H1 (cell line): ENCODE measurements at regions not wholly inside any gene's neighbourhood (a gene's known extent, or its start where the extent isn't known, plus 50 kb on each side); places are given as distances from the start of the nearest gene placed in this dataset.

Experiments
- CTCF ChIA-PET: fragments of 300-600 bp; sonication (Branson Sonifier 250); formaldehyde crosslinking; loops from one replicate; lab custom pipeline; 2021; ENCODE audit not compliant: partially characterized antibody; lab: Charles Lee
- POLR2A ChIA-PET: fragments of 300-600 bp; sonication (Branson Sonifier 250); formaldehyde crosslinking; loops from one replicate; lab custom pipeline; 2021; ENCODE audit warnings: inconsistent platforms; ENCODE audit not compliant: partially characterized antibody; lab: Charles Lee
- DNase-seq, 2 experiments: peaks; one replicate each; pipeline versions ENCODE4 v3.0.0 to v3.0.0-alpha.2; 2010 to 2022; ENCODE audit warnings: low spot score in 2 of 2, low read depth in 1 of 2, mixed read lengths in 1 of 2
- FAIRE-seq: peaks from 2 replicates; lab custom pipeline; 2011; peaks lifted over from hg19 to GRCh38; lab: Jason Lieb, UNC
- H2AFZ ChIP-seq: 2 replicates; pipeline ENCODE4 v1.8.1; 2012; ENCODE audit warnings: low read length, inconsistent platforms
- H2AK5ac ChIP-seq: 2 replicates; pipeline ENCODE4 v1.6.1; 2013; ENCODE audit warnings: low read depth, low read length
- H2BK120ac ChIP-seq: replicated peaks from 2 replicates; pipeline ENCODE3; 2013; ENCODE audit warnings: low read depth, low read length, inconsistent platforms
- H2BK12ac ChIP-seq: 2 replicates; pipeline ENCODE4 v1.6.1; 2013; ENCODE audit warnings: low read depth, low read length
- H2BK15ac ChIP-seq: 2 replicates; pipeline ENCODE4 v1.6.1; 2013; ENCODE audit warnings: low read length
- H2BK20ac ChIP-seq: 2 replicates; pipeline ENCODE4 v1.6.1; 2013; ENCODE audit warnings: low read length
- H2BK5ac ChIP-seq: 2 replicates; pipeline ENCODE4 v1.6.1; 2013; ENCODE audit warnings: low read depth, low read length
- H3K14ac ChIP-seq: 2 replicates; pipeline ENCODE4 v1.6.1; 2013; ENCODE audit warnings: inconsistent platforms; ENCODE audit not compliant: insufficient read length
- H3K18ac ChIP-seq: 2 replicates; pipeline ENCODE4 v1.6.1; 2013; ENCODE audit warnings: low read length; ENCODE audit errors: extremely low read depth
- H3K23ac ChIP-seq: 2 replicates; pipeline ENCODE4 v1.6.1; 2013; ENCODE audit warnings: inconsistent platforms; ENCODE audit not compliant: insufficient read length
- H3K23me2 ChIP-seq: 2 replicates; pipeline ENCODE4 v1.6.1; 2013; ENCODE audit warnings: low read depth, low read length
- H3K27ac ChIP-seq: 2 replicates; pipeline ENCODE4 v1.6.1; 2011; ENCODE audit warnings: low read depth, low read length, inconsistent platforms
- H3K27me3 ChIP-seq, 4 experiments: replicated peaks in 1 of 4; 1 replicate in 1 of 4; 2 replicates in 3 of 4; pipeline versions ENCODE4 v1.6.1 to v1.8.1; 2011 to 2013; ENCODE audit warnings: low read length in 3 of 4, mild to moderate bottlenecking in 3 of 4, inconsistent platforms in 2 of 4, mixed read lengths in 2 of 4, moderate library complexity in 1 of 4; ENCODE audit not compliant: control insufficient read depth in 3 of 4, insufficient read depth in 3 of 4; ENCODE audit errors: extremely low read depth in 1 of 4
- H3K36me3 ChIP-seq, 4 experiments: 2 replicates each; pipeline versions ENCODE4 v1.6.1 to v1.8.1; 2011 to 2013; ENCODE audit warnings: mild to moderate bottlenecking in 4 of 4, low read length in 3 of 4, moderate library complexity in 2 of 4, control low read depth in 1 of 4, inconsistent platforms in 1 of 4; ENCODE audit not compliant: insufficient read depth in 4 of 4, control insufficient read depth in 2 of 4
- H3K4ac ChIP-seq: replicated peaks from 2 replicates; pipeline ENCODE3; 2013; ENCODE audit warnings: low read length, low read depth, mixed read lengths, inconsistent platforms; ENCODE audit not compliant: insufficient read length
- H3K4me1 ChIP-seq, 4 experiments: replicated peaks in 1 of 4; 1 replicate in 1 of 4; 2 replicates in 3 of 4; pipeline versions ENCODE4 v1.6.1 to v1.8.1; 2011 to 2013; ENCODE audit warnings: low read length in 3 of 4, inconsistent platforms in 2 of 4, mixed read lengths in 1 of 4; ENCODE audit not compliant: insufficient read depth in 4 of 4, control insufficient read depth in 3 of 4
- H3K4me2 ChIP-seq, 2 experiments: 2 replicates each; pipeline versions ENCODE4 v1.6.1 to v1.8.1; 2011 to 2013; ENCODE audit warnings: low read depth in 2 of 2, low read length in 2 of 2, control low read depth in 1 of 2, inconsistent platforms in 1 of 2, mild to moderate bottlenecking in 1 of 2; ENCODE audit not compliant: insufficient read depth in 1 of 2
- H3K4me3 ChIP-seq, 4 experiments: fragments of 200-600, 300-600 bp in 1 of 4; sonication (generic), shearing (Covaris generic), sonication (Bioruptor Twin) in 1 of 4; 2 replicates each; pipeline versions ENCODE4 v1.5.1 to v1.8.1; 2011 to 2016; ENCODE audit warnings: low read length in 4 of 4, low read depth in 3 of 4, control low read depth in 2 of 4, inconsistent platforms in 2 of 4, mild to moderate bottlenecking in 2 of 4, mixed read lengths in 1 of 4, moderate library complexity in 1 of 4; ENCODE audit not compliant: insufficient read depth in 2 of 4; ENCODE audit errors: extremely low read depth in 1 of 4
- H3K56ac ChIP-seq: replicated peaks from 2 replicates; pipeline ENCODE3; 2013; ENCODE audit warnings: low read depth, mild to moderate bottlenecking, mixed read lengths, low read length, inconsistent platforms; ENCODE audit not compliant: insufficient read length
- H3K79me1 ChIP-seq: 2 replicates; pipeline ENCODE4 v1.6.1; 2013; ENCODE audit warnings: low read depth, low read length, control low read depth
- H3K79me2 ChIP-seq, 2 experiments: 2 replicates each; pipeline versions ENCODE4 v1.6.1 to v1.8.1; 2012 to 2013; ENCODE audit warnings: low read length in 2 of 2, mild to moderate bottlenecking in 2 of 2, inconsistent platforms in 1 of 2; ENCODE audit not compliant: insufficient read depth in 2 of 2, control insufficient read depth in 1 of 2
- H3K9ac ChIP-seq, 4 experiments: replicated peaks in 1 of 4; 1 replicate in 1 of 4; 2 replicates in 3 of 4; pipeline versions ENCODE4 v1.6.1 to v1.8.1; 2011 to 2013; ENCODE audit warnings: low read depth in 3 of 4, low read length in 3 of 4, control low read depth in 2 of 4, mild to moderate bottlenecking in 2 of 4, moderate library complexity in 2 of 4, inconsistent platforms in 1 of 4; ENCODE audit errors: extremely low read depth in 1 of 4
- H3K9me3 ChIP-seq, 2 experiments: 2 replicates each; pipeline versions ENCODE4 v1.6.1 to v1.8.1; 2012 to 2013; ENCODE audit warnings: mild to moderate bottlenecking in 2 of 2, moderate library complexity in 2 of 2, control low read depth in 1 of 2, inconsistent platforms in 1 of 2, low read depth in 1 of 2, low read length in 1 of 2, mixed read lengths in 1 of 2; ENCODE audit not compliant: insufficient read depth in 2 of 2
- H4K20me1 ChIP-seq, 2 experiments: replicated peaks in 1 of 2; 2 replicates each; pipeline versions ENCODE3 to v1.8.1; 2011 to 2013; ENCODE audit warnings: inconsistent platforms in 2 of 2, low read length in 2 of 2, mild to moderate bottlenecking in 1 of 2; ENCODE audit not compliant: insufficient read depth in 2 of 2, control insufficient read depth in 1 of 2
- H4K5ac ChIP-seq: 2 replicates; pipeline ENCODE4 v1.6.1; 2013; ENCODE audit warnings: low read length, low read depth, mixed read lengths, inconsistent platforms; ENCODE audit not compliant: insufficient read length
- H4K8ac ChIP-seq: 2 replicates; pipeline ENCODE4 v1.8.0; 2013; ENCODE audit warnings: mild to moderate bottlenecking, moderate library complexity, low read length, inconsistent platforms; ENCODE audit not compliant: insufficient read depth; ENCODE audit errors: extremely low read depth
- H4K91ac ChIP-seq: replicated peaks from 2 replicates; pipeline ENCODE3; 2013; ENCODE audit warnings: low read length, mixed read lengths, inconsistent platforms; ENCODE audit not compliant: insufficient read length
- ASH2L ChIP-seq: fragments of 200-600, 300-600 bp; sonication (generic); IDR thresholded peaks from one replicate; pipeline ENCODE4 v1.7.1; 2017; ENCODE audit warnings: low read length
- JUND ChIP-seq: IDR thresholded peaks from 2 replicates; pipeline ENCODE4 v1.6.1; 2011; ENCODE audit warnings: mild to moderate bottlenecking, improper control_type of control experiment, low read length
- NANOG ChIP-seq: IDR thresholded peaks from 2 replicates; pipeline ENCODE4 v1.6.1; 2011; ENCODE audit warnings: low read length, low read depth, mild to moderate bottlenecking, inconsistent platforms; ENCODE audit not compliant: insufficient read depth, poor library complexity, severe bottlenecking
- POLR2AphosphoS5 ChIP-seq: IDR thresholded peaks from 2 replicates; pipeline ENCODE4 v1.6.1; 2011; ENCODE audit warnings: low read depth, low read length
- SP2 ChIP-seq: IDR thresholded peaks from 2 replicates; pipeline ENCODE4 v1.6.1; 2012; ENCODE audit warnings: mild to moderate bottlenecking, low read length, inconsistent platforms
- SRF ChIP-seq: IDR thresholded peaks from 2 replicates; pipeline ENCODE4 v1.6.1; 2011; ENCODE audit warnings: mild to moderate bottlenecking, low read depth, low read length, moderate library complexity
- TCF12 ChIP-seq: IDR thresholded peaks from 2 replicates; pipeline ENCODE4 v1.6.1; 2011; ENCODE audit warnings: low read depth, mild to moderate bottlenecking, low read length
- ZNF274 ChIP-seq: IDR thresholded peaks from 2 replicates; pipeline ENCODE4 v1.7.0; 2012; ENCODE audit warnings: low read length, borderline replicate concordance; ENCODE audit errors: extremely low read depth
- WGBS, 2 experiments: shearing (Covaris generic) in 1 of 2; methylation state at CpG; one replicate each; pipeline versions ENCODE4 v1.1.6 to v1.1.7; 2013 to 2015; ENCODE audit warnings: low lambda C conversion rate in 2 of 2, mixed read lengths in 2 of 2, inconsistent platforms in 1 of 2, low coverage in 1 of 2, missing lambda C conversion rate in 1 of 2; ENCODE audit not compliant: insufficient replicate concordance in 2 of 2, insufficient coverage in 1 of 2, insufficient read length in 1 of 2; ENCODE audit errors: extremely low coverage in 1 of 2, missing lambda C conversion rate in 1 of 2; 5-methylcytosine and 5-hydroxymethylcytosine counted together
- TF ChIP-seq, protein P1 (sequence below): IDR thresholded peaks from 2 replicates; pipeline ENCODE4 v1.6.1; 2012; ENCODE audit warnings: low read length, inconsistent platforms

GRCh38 chr1:170831276-170831675 is 104.1 kb upstream of the MROH9 start:
- H3K4me1 ChIP-seq = no peaks in the 10 kb centered on the region
- FAIRE-seq = no peak
- TF ChIP-seq SP2 = no peak
- no peak for TF ChIP-seq ASH2L
- no peak for TF ChIP-seq NANOG
- no peak for TF ChIP-seq POLR2AphosphoS5
- TF ChIP-seq JUND = no peak
- TF ChIP-seq TCF12 = no peak
- TF ChIP-seq, protein P1, sequence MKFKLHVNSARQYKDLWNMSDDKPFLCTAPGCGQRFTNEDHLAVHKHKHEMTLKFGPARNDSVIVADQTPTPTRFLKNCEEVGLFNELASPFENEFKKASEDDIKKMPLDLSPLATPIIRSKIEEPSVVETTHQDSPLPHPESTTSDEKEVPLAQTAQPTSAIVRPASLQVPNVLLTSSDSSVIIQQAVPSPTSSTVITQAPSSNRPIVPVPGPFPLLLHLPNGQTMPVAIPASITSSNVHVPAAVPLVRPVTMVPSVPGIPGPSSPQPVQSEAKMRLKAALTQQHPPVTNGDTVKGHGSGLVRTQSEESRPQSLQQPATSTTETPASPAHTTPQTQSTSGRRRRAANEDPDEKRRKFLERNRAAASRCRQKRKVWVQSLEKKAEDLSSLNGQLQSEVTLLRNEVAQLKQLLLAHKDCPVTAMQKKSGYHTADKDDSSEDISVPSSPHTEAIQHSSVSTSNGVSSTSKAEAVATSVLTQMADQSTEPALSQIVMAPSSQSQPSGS = no peak
- no peak for TF ChIP-seq ZNF274
- TF ChIP-seq SRF = no peak

More at GRCh38 chr1:170831276-170831675, 104.1 kb upstream of the MROH9 start:
- Histone ChIP-seq H4K20me1 (no peaks in the 10 kb centered on the region), H2AK5ac (no peak overlapping the region), H4K5ac (no peak overlapping the region), H3K4me2 (no peak overlapping the region), H3K36me3 (no peaks in the 10 kb centered on the region), H4K91ac (no peak overlapping the region), H3K23me2 (no peaks in the 10 kb centered on the region), H2BK15ac (no peak overlapping the region), H3K4me3 (no peak overlapping the region), H4K8ac (no peak overlapping the region), H2BK120ac (no peak overlapping the region), H2BK12ac (no peak overlapping the region), H3K27me3 (no peaks in the 10 kb centered on the region), H3K79me1 (no peaks in the 10 kb centered on the region), H3K56ac (no peak overlapping the region), H3K9ac (no peak overlapping the region), H3K23ac (no peak overlapping the region), H3K9me3 (peaks cover 4 to 9% of the 10 kb centered on the region in 2 experiments; a peak in 1 of 4 replicates), H3K18ac (no peak overlapping the region), H2AFZ (no peak overlapping the region), H3K79me2 (no peaks in the 10 kb centered on the region), H3K4ac (no peak overlapping the region), H3K27ac (no peak overlapping the region), H2BK20ac (no peak overlapping the region), H2BK5ac (no peak overlapping the region), H3K14ac (no peak overlapping the region)
- no peak for DNase-seq
- ChIA-PET POLR2A (no interaction called here), CTCF (no interaction called here)
- WGBS, 2 experiments = 93% methylated on average over 6 of the region's 7 CpGs; no CpG with 5 or more reads in 1 of the 2 experiments
